CD4-positive, alpha-beta T cell (primary cell): ENCODE measurements at regions not wholly inside any gene's neighbourhood (a gene's known extent, or its start where the extent isn't known, plus 50 kb on each side); places are given as distances from the start of the nearest gene placed in this dataset.

Experiments
- ATAC-seq: fragments of 200-7000 bp; cut with Tn5 transposase; one replicate; pipeline ENCODE4 v1.10.0; 2022; ENCODE audit warnings: mild to moderate bottlenecking; ENCODE audit not compliant: poor library complexity
- CTCF ChIA-PET: fragments of 350-600 bp; sonication (Branson Sonifier 250); formaldehyde crosslinking; loops from one replicate; lab custom pipeline; 2021; ENCODE audit warnings: antibody characterized with exemption, inconsistent platforms; lab: Charles Lee
- POLR2A ChIA-PET: fragments of 350-600 bp; sonication (Branson Sonifier 250); formaldehyde crosslinking; loops from one replicate; lab custom pipeline; 2021; ENCODE audit warnings: antibody characterized with exemption, inconsistent platforms; lab: Charles Lee
- DNase-seq, 14 experiments: peaks; one replicate each; pipeline ENCODE4 v3.0.0-alpha.2; 2013 to 2020; ENCODE audit warnings: mixed read lengths in 2 of 14
- H3K27ac ChIP-seq, 2 donors: one replicate each; pipeline versions ENCODE4 v1.5.1 to v1.7.0; 2013; ENCODE audit warnings: low read length in 2 of 2, low read depth in 1 of 2, mild to moderate bottlenecking in 1 of 2
- H3K27me3 ChIP-seq, 2 experiments: 1 replicate in 1 of 2; 2 replicates in 1 of 2; pipeline versions ENCODE4 v1.6.1 to v1.7.0; 2013; ENCODE audit warnings: low read length in 2 of 2, control low read depth in 1 of 2, mild to moderate bottlenecking in 1 of 2, moderate library complexity in 1 of 2; ENCODE audit not compliant: insufficient read depth in 2 of 2, control insufficient read depth in 1 of 2
- H3K36me3 ChIP-seq: one replicate; pipeline ENCODE4 v1.6.1; 2013; ENCODE audit warnings: low read length, control low read depth; ENCODE audit not compliant: insufficient read depth
- H3K4me1 ChIP-seq: one replicate; pipeline ENCODE4 v1.6.1; 2013; ENCODE audit warnings: low read length, control low read depth; ENCODE audit not compliant: insufficient read depth
- H3K4me3 ChIP-seq: one replicate; pipeline ENCODE4 v1.5.1; 2013; ENCODE audit warnings: mild to moderate bottlenecking, low read length, moderate library complexity
- H3K9me3 ChIP-seq, 2 experiments: 1 replicate in 1 of 2; 2 replicates in 1 of 2; pipeline versions ENCODE4 v1.6.1 to v1.7.0; 2013; ENCODE audit warnings: low read length in 2 of 2, mild to moderate bottlenecking in 2 of 2, control low read depth in 1 of 2, moderate library complexity in 1 of 2; ENCODE audit not compliant: control insufficient read depth in 1 of 2, insufficient read depth in 1 of 2
- H3K27ac Mint-ChIP-seq: one replicate; pipeline ENCODE4 v1.8.0; 2020; ENCODE audit warnings: mixed read lengths
- H3K27me3 Mint-ChIP-seq: one replicate; pipeline ENCODE4 v1.8.0; 2021; ENCODE audit warnings: mixed read lengths
- H3K36me3 Mint-ChIP-seq: one replicate; pipeline ENCODE4 v1.8.0; 2021; ENCODE audit warnings: low read depth, mixed read lengths
- H3K4me1 Mint-ChIP-seq: one replicate; pipeline ENCODE4 v1.8.0; 2021; ENCODE audit warnings: low read depth, mixed read lengths
- H3K4me3 Mint-ChIP-seq: one replicate; pipeline ENCODE4 v1.8.0; 2020; ENCODE audit warnings: mild to moderate bottlenecking, mixed read lengths
- H3K9me3 Mint-ChIP-seq: one replicate; pipeline ENCODE4 v1.8.0; 2020; ENCODE audit warnings: mixed read lengths
- CTCF ChIP-seq: fragments of 200-600 bp; IDR thresholded peaks from one replicate; pipeline ENCODE4 v1.8.0; 2022; ENCODE audit warnings: antibody characterized with exemption, mild to moderate bottlenecking
- intact Hi-C, 2 experiments: fragments of 100-400 bp; cut with DNase I in 1 of 2; cut with micrococcal nuclease in 1 of 2; formaldehyde crosslinking; loops; one replicate each; pipeline versions ENCODE4 v1.15.1 to v1.9.0; 2023 to 2025; cut with DNase I, micrococcal nuclease

- intact Hi-C loops: no loop called here
- Histone ChIP-seq H3K9me3 (peaks cover 0 to 9% of the 10 kb centered on the region in 2 experiments), H3K27me3 (no peaks in the 10 kb centered on the region), H3K27ac (no peak overlapping the region), H3K4me3 (no peak overlapping the region), H3K36me3 (no peaks in the 10 kb centered on the region), H3K4me1 (no peaks in the 10 kb centered on the region)
- POLR2A ChIA-PET: no interaction called here
- Mint-ChIP-seq H3K9me3 (peaks cover 8% of the 10 kb centered on the region), H3K36me3 (no peaks in the 10 kb centered on the region), H3K27me3 (no peaks in the 10 kb centered on the region), H3K4me3 (no peak overlapping the region), H3K27ac (no peak overlapping the region), H3K4me1 (no peaks in the 10 kb centered on the region)
- DNase-seq (no peak), ATAC-seq (no peak)
- TF ChIP-seq CTCF: no peak
- CTCF ChIA-PET: no interaction called here
Observed at GRCh38 chr4:44019721-44020120, 428.9 kb downstream of the KCTD8 start.

GRCh38 chr4:44025376-44026020, 423.1 kb downstream of the KCTD8 start:
- intact Hi-C loops: no loop called here
- TF ChIP-seq CTCF: no peak
- ATAC-seq (no peak), DNase-seq (no peak)
- H3K27ac Mint-ChIP-seq: no peak overlapping the region
- ChIA-PET POLR2A (no interaction called here), CTCF (no interaction called here)
- H3K27me3 Mint-ChIP-seq: no peaks in the 10 kb centered on the region
- Histone ChIP-seq H3K9me3 (peaks cover 0 to under 1% of the 10 kb centered on the region in 2 experiments), H3K4me1 (no peaks in the 10 kb centered on the region), H3K27me3 (no peaks in the 10 kb centered on the region), H3K27ac (no peak overlapping the region), H3K36me3 (no peaks in the 10 kb centered on the region), H3K4me3 (no peak overlapping the region)
- no peaks in the 10 kb centered on the region for H3K36me3 Mint-ChIP-seq
- H3K4me3 Mint-ChIP-seq: no peak overlapping the region
- H3K4me1 Mint-ChIP-seq: no peaks in the 10 kb centered on the region
- peaks cover 14% of the 10 kb centered on the region for H3K9me3 Mint-ChIP-seq

- DNase-seq: no peak
- no peak for ATAC-seq
- TF ChIP-seq CTCF: no peak
- H3K27me3 Mint-ChIP-seq: no peaks in the 10 kb centered on the region
- ChIA-PET CTCF (no interaction called here), POLR2A (no interaction called here)
- no peaks in the 10 kb centered on the region for H3K36me3 ChIP-seq
- H3K27ac ChIP-seq: no peak overlapping the region
- H3K9me3 Mint-ChIP-seq: peaks cover 10% of the 10 kb centered on the region
- H3K4me3 Mint-ChIP-seq: no peak overlapping the region
- no peaks in the 10 kb centered on the region for H3K36me3 Mint-ChIP-seq
- H3K27ac Mint-ChIP-seq: no peak overlapping the region
- intact Hi-C loops: no loop called here
- no peaks in the 10 kb centered on the region for H3K4me1 Mint-ChIP-seq
- H3K27me3 ChIP-seq: no peaks in the 10 kb centered on the region
- peaks cover 0 to 8% of the 10 kb centered on the region in 2 experiments for H3K9me3 ChIP-seq
- H3K4me1 ChIP-seq: no peaks in the 10 kb centered on the region
- H3K4me3 ChIP-seq: no peak overlapping the region
Observed at GRCh38 chr4:44038811-44039210, 409.8 kb downstream of the KCTD8 start.
